Erythroblast (primary cell): ENCODE measurements at regions not wholly inside any gene's neighbourhood (a gene's known extent, or its start where the extent isn't known, plus 50 kb on each side); places are given as distances from the start of the nearest gene placed in this dataset.

ENCODE experiments used
- DNase-seq, 2 experiments: peaks; one replicate each; lab custom pipeline; 2025; lab: John Stamatoyannopoulos, UW
- GATA1 ChIP-seq: IDR thresholded peaks from 2 replicates; pipeline ENCODE4 v1.6.1; 2011; ENCODE audit warnings: low read depth, mild to moderate bottlenecking, control low read depth, low read length, moderate library complexity
- POLR2A ChIP-seq: IDR thresholded peaks from 2 replicates; pipeline ENCODE4 v1.6.1; 2011; ENCODE audit warnings: mild to moderate bottlenecking, low read length

GRCh38 chr2:151197184-151198108 lies 64.2 kb downstream of the RBM43 start:
- DNase-seq = peak; percentile 35 to 73
- TF ChIP-seq POLR2A (no peak), GATA1 (no peak)

- DNase-seq = peak in 1 of 2 experiments; percentile 4
These were observed 68.1 kb downstream of the RBM43 start for GRCh38 chr2:151193576-151193975.

GRCh38 chr2:151192681-151193080 lies 69.0 kb downstream of the RBM43 start:
- no peak for DNase-seq
- TF ChIP-seq POLR2A (no peak), GATA1 (no peak)

More at GRCh38 chr2:151193576-151193975, 68.1 kb downstream of the RBM43 start:
- TF ChIP-seq GATA1 (no peak), POLR2A (no peak)

GRCh38 chr2:151191001-151191400 lies 70.7 kb downstream of the RBM43 start:
- DNase-seq = no peak
- TF ChIP-seq POLR2A (no peak), GATA1 (no peak)

DNA sequence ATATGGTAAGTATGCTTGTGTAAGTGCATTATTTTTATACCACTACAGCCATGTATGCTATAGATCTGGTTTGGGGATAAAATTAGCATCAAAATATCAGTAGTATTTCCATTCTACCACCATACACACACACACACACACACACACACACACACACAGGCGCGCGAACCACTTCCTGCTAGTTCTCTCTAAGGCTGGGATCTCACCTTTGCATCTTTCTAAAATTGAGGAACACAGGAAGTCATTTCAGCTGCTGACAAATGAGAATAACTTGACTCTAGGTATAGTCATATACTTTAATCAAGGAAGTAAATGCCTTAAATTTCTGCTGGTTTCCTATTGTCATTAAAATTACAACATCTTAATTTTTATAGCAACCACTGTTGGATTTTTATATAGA lies 72.5 kb downstream of the RBM43 start:
- DNase-seq = no peak
- TF ChIP-seq GATA1 (no peak), POLR2A (no peak)

- DNase-seq = no peak
- TF ChIP-seq POLR2A (no peak), GATA1 (no peak)
These were observed 75.7 kb downstream of the RBM43 start for GRCh38 chr2:151186011-151186410.

- TF ChIP-seq POLR2A (no peak), GATA1 (no peak)
- no peak for DNase-seq
These were observed 78.5 kb downstream of the RBM43 start for GRCh38 chr2:151182899-151183809.

- no peak for TF ChIP-seq POLR2A
- TF ChIP-seq GATA1 = no peak
- DNase-seq = no peak
These were observed 79.3 kb downstream of the RBM43 start for GRCh38 chr2:151182396-151182795.

DNA sequence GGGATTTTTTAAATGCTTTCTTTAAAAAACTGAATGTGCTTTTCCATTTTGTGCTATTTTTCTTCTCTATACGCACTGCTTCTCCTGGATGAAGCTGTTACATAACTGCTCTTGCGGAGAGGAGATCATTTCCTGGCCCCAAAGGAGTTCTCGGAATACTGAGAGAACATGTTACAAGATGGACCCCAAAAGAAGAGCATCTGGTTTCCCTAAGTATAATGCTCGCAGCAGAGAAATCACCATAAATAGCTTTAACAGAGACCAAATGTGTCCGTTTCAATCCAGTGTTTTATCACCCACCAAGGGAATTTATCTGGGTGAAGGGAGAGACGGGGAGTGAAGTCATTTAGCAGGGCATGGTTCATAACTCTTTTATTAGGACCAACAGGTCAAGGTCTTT lies 80.1 kb downstream of the RBM43 start:
- TF ChIP-seq POLR2A (no peak), GATA1 (no peak)
- DNase-seq = no peak

GRCh38 chr2:151180123-151180522 lies 81.5 kb downstream of the RBM43 start:
- DNase-seq = no peak
- TF ChIP-seq POLR2A (no peak), GATA1 (no peak)

GRCh38 chr2:151178207-151178606 lies 83.5 kb downstream of the RBM43 start:
- TF ChIP-seq POLR2A = no peak
- TF ChIP-seq GATA1 = no peak
- DNase-seq = no peak

DNA sequence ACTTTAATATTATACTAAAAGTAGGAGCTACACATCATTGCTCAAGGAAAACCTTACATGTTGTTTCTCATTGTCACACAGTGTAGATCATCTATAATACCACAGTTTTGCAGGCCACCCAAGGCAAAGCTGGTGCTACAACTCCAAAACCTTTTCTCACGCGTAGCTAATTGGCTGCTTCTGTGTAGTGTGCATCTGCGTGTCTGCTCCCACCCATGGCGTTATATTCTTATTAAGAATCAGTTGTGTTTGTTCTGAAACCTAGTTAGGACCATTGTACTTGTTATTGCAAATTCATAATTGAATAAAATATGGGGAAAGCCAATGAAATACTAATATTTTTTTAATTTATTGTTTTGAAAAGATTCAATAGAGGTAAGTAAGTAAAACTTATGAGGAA lies 83.9 kb downstream of the RBM43 start:
- no peak for DNase-seq
- TF ChIP-seq GATA1 (no peak), POLR2A (no peak)

GRCh38 chr2:151176661-151177060 lies 85.0 kb downstream of the RBM43 start:
- TF ChIP-seq GATA1 (no peak), POLR2A (no peak)
- no peak for DNase-seq

DNA sequence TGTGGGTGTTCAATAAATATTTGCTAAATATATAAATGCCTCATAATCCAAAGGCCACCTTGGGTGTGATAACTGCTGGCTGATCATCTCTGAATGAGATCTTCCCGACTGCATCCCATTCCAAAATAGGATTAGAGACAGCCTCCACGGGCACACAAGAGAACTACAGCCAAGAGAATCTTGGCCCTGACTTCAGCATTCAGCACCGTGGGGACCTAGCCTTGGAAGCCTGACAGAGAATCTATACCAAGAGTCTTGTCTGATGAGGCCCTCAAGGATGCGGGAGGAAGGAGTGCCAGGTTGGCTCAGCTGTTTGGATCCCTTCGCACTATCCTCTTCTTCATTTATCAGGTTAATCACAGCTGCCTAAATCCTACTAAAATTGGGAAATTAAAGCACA lies 85.8 kb downstream of the RBM43 start:
- TF ChIP-seq POLR2A (no peak), GATA1 (no peak)
- no peak for DNase-seq
